Tibial nerve (tissue), 4 donors: ENCODE measurements at regions not wholly inside any gene's neighbourhood (a gene's known extent, or its start where the extent isn't known, plus 50 kb on each side); places are given as distances from the start of the nearest gene placed in this dataset.

Source experiments
- CTCF ChIP-seq, 5 experiments: fragments of 200-600 bp in 3 of 5; fragments of 450-650 bp in 2 of 5; sonication (generic) in 3 of 5; IDR thresholded peaks; one replicate each; pipeline ENCODE4 v1.5.1; 2016 to 2019; ENCODE audit warnings: antibody characterized with exemption in 5 of 5, mild to moderate bottlenecking in 3 of 5, moderate library complexity in 2 of 5
- EP300 ChIP-seq, 2 donors: sonication (generic); formaldehyde crosslinking; IDR thresholded peaks; one replicate each; pipeline ENCODE4 v1.6.1; 2017; ENCODE audit warnings: antibody characterized with exemption in 2 of 2, mild to moderate bottlenecking in 1 of 2

- TF ChIP-seq CTCF (IDR thresholded peaks at IDR 0.05) (no peak), EP300 (IDR thresholded peaks at IDR 0.05) (no peak)
Measured at GRCh38 chr2:49207204-49207603, 52.9 kb upstream of the FSHR start.
